ENCODE measurements at regions not wholly inside any gene's neighbourhood (a gene's known extent, or its start where the extent isn't known, plus 50 kb on each side); places are given as distances from the start of the nearest gene placed in this dataset.

DNA sequence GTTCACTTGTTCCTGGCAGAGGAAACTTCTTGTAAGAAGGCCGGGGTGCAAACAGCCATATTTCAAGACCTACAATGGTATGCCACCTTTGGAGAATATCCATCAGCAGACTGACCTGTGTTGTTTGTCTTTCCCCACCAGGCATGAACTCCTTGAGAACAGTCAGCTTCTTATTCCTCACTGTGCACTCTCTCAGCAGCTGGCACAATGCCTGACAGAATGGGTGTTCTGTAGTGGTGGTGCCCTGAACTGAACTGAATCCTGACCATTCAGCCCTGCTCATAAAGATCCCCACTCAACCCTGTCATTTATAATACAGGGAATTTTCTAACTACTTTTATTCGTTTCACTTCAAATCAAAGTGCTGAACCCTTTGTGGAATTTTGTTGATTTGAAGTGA, 206.9 kb downstream of the COX7C start:
- Mint-ChIP-seq H3K27ac (no peak overlapping the region), H3K9me3 (peaks cover 5% of the 10 kb centered on the region), H3K4me3 (no peak overlapping the region)

DNA sequence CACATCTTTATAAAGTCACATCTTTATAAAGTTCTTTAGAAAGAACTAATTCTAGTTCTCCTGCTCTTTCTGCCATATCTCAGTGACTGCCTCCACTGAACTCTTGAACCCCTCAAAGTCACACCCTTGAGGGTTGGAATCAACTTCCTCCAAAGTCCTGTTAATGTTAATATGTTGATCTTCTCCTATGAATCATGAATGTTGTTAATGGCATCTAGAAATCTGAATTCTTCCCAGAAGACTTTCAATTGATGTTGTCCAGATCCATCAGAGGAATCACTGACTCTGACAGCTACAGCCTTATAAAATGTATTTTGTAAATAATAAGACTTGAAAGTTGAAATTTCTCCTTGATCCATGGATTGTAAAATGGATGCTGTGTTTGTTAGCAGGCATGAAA, 213.4 kb downstream of the COX7C start:
- Mint-ChIP-seq H3K27me3 (peaks cover 2% of the 10 kb centered on the region), H3K4me1 (no peaks in the 10 kb centered on the region), H3K9me3 (peaks cover 5% of the 10 kb centered on the region), H3K4me3 (no peak overlapping the region), H3K36me3 (ENCODE audit: low read depth) (no peaks in the 10 kb centered on the region), H3K27ac (no peak overlapping the region)
- no peak for DNase-seq
- no peak for ATAC-seq

More for the DNA sequence above, 206.9 kb downstream of the COX7C start:
- peaks cover 2% of the 10 kb centered on the region for H3K27me3 Mint-ChIP-seq
- ATAC-seq (no peak), DNase-seq (no peak)
- H3K4me1 Mint-ChIP-seq: no peaks in the 10 kb centered on the region
- no peaks in the 10 kb centered on the region for H3K36me3 Mint-ChIP-seq (ENCODE audit: low read depth)

DNA sequence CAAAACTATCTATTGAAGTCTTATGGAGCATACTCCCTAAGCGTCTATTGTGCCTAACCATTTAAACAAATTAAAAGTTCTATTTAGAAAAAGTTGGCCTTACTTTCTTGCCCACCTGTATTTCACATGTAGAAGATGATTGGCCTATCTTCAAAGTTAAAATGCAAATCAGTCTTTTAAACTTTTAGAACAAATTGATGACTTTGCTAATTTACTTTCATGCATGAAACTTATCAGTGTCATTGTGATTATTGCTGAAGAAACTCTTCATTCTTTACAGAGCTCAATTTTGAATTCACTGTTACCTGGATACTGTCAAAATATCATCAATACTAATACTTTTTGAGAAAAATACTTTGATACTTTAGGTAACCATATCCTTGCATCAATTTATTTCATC, 216.1 kb downstream of the COX7C start:
- Mint-ChIP-seq H3K36me3 (ENCODE audit: low read depth) (no peaks in the 10 kb centered on the region), H3K27me3 (peaks cover 2% of the 10 kb centered on the region), H3K27ac (no peak overlapping the region), H3K4me1 (no peaks in the 10 kb centered on the region), H3K9me3 (no peaks in the 10 kb centered on the region), H3K4me3 (no peak overlapping the region)
- DNase-seq (no peak), ATAC-seq (no peak)

DNA sequence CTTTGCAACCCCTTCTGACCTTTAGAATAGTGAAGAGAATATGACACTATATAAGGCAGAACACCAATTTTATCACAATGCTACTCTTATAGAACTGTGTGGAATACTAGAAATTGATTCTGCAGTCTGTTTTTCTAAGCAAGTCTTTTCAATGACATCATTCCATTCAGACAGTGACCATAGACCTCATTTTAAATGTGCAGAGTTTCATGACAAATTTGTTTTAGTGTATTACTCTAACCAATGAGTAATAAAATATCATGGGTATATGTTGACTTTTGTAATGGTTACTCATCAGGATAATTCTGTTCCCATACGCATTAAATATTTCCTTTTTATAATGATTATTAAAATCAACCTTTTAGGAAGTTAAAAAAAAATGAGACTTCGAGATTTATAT, 219.9 kb downstream of the COX7C start:
- no peaks in the 10 kb centered on the region for H3K27me3 Mint-ChIP-seq
- no peaks in the 10 kb centered on the region for H3K4me1 Mint-ChIP-seq
- H3K4me3 Mint-ChIP-seq: no peak overlapping the region
- no peak overlapping the region for H3K27ac Mint-ChIP-seq
- H3K36me3 Mint-ChIP-seq (ENCODE audit: low read depth): no peaks in the 10 kb centered on the region
- H3K9me3 Mint-ChIP-seq: no peaks in the 10 kb centered on the region
- ATAC-seq: no peak
- no peak for DNase-seq

DNA sequence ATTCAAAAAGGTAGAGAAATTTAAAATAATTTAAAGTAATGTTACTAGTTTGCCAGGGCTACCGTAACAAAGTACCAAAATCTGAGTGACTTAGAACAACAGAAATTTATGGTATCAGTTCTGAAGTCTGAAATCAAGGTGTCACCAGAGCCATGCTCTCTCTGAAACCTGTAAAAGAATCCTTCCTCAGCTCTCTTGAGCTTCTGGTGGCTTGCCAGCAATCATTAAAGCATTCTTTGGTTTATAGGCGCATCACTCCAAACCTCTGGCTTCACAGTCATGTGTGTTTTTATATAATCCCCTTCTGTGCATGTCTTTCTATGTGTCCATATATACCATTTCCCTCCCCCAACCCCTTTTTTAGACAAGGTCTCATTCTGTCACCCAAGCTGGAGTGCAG, 220.3 kb downstream of the COX7C start:
- H3K36me3 Mint-ChIP-seq (ENCODE audit: low read depth): no peaks in the 10 kb centered on the region
- H3K27ac Mint-ChIP-seq: no peak overlapping the region
- H3K4me1 Mint-ChIP-seq: no peaks in the 10 kb centered on the region
- ATAC-seq (no peak), DNase-seq (no peak)
- no peak overlapping the region for H3K4me3 Mint-ChIP-seq
- H3K9me3 Mint-ChIP-seq: no peaks in the 10 kb centered on the region
- H3K27me3 Mint-ChIP-seq: no peaks in the 10 kb centered on the region

DNA sequence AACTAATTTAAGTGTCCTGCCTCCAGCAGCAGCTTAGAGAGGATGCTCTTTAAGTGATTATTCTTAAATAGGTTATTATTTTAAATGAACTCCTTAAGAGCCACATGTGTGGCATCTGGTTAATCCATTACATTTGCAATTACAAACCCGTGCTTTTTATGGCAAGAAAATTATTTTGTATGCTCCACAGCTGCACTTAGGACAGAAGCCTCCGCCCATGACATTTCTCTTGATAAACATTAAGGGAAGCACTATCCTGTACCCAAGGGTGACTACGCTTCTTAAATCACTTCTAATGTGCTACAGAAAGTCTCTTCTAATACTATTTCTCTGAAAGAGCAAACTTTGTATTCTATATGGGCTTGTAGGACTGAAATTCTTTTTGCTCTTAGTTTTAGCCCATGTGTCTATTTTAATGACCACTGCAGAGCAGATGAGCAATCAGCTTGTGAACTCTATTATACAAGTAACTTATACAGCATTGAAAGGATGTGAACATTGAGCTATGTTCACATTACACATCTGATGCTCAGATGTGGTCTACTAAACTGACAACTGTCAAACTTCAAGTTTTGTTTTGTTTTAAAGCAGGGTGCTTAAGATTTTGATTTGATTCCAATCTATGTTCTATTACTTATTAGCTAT, 223.4 kb downstream of the COX7C start:
- Mint-ChIP-seq H3K9me3 (no peaks in the 10 kb centered on the region), H3K4me1 (no peaks in the 10 kb centered on the region), H3K27me3 (peaks cover 3% of the 10 kb centered on the region), H3K4me3 (no peak overlapping the region), H3K27ac (no peak overlapping the region), H3K36me3 (ENCODE audit: low read depth) (peaks cover 1% of the 10 kb centered on the region)
- DNase-seq (no peak), ATAC-seq (no peak)

DNA sequence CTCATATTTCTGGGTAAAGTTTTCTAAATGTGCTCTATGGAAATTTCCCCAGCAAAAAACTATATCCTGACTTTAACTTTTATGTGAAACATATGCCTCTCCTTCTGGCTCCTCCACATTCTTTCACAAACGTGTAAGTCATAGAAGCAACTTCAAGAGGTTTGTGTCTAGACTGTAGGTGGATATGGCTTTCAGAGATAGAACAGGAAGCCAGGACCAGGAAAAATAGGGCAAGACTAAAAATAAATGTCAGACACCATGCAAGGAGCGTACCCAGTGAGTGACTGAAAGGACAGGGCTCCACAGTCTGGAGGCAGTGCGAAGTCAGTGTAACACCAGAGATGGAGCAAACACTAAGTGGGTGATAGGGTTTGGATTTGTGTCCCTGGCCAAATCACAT, 240.7 kb downstream of the COX7C start:
- DNase-seq (no peak), ATAC-seq (no peak)
- Mint-ChIP-seq H3K4me1 (no peaks in the 10 kb centered on the region), H3K27ac (no peak overlapping the region), H3K9me3 (no peaks in the 10 kb centered on the region), H3K36me3 (ENCODE audit: low read depth) (no peaks in the 10 kb centered on the region), H3K4me3 (no peak overlapping the region), H3K27me3 (peaks cover 4% of the 10 kb centered on the region)

DNA sequence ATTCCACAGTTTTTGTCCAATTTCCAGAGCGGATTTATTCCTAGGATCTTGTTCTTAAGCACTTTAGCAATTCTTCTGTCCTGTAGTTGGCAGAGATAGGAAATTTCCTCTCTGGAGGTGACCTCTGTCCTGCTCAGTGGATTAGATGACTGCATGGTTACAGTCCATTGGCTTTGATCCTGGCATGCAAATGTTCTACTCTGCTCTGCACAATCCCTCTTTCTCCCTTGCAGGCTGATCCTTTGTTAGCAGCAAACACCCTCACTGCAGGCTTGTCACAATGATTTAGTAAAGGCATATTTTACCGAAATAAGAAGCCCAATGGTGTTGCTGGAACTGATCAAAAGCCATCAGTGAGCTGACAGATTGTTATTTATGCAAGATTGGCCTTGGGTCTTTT, 243.8 kb downstream of the COX7C start:
- no peaks in the 10 kb centered on the region for H3K4me1 Mint-ChIP-seq
- ATAC-seq: no peak

DNA sequence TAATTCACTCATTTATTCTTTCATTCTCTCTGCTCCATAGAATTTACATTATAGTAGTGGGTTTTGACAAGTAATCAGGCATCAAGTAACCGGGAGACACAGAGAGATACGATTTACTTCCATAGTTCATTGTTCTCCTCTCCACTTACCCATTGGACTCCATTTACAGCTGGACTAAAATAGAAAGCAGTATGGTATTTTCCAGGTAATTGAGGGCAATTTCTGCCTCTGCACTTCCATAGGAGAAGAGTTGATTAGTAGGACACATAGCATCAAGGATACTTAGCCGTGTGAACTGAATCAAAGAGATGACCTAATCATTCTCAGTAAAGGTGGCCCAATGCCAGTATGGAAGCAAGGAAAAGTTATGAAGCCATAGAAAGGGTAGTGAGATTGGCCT, 244.4 kb downstream of the COX7C start:
- Mint-ChIP-seq H3K4me3 (no peak overlapping the region), H3K36me3 (ENCODE audit: low read depth) (no peaks in the 10 kb centered on the region), H3K27ac (no peak overlapping the region), H3K27me3 (peaks cover 8% of the 10 kb centered on the region), H3K9me3 (no peaks in the 10 kb centered on the region), H3K4me1 (no peaks in the 10 kb centered on the region)
- ATAC-seq (no peak), DNase-seq (no peak)

More for the DNA sequence above, 243.8 kb downstream of the COX7C start:
- H3K4me3 Mint-ChIP-seq: no peak overlapping the region
- DNase-seq: no peak
- no peaks in the 10 kb centered on the region for H3K9me3 Mint-ChIP-seq
- H3K27ac Mint-ChIP-seq: no peak overlapping the region
- no peaks in the 10 kb centered on the region for H3K36me3 Mint-ChIP-seq (ENCODE audit: low read depth)
- H3K27me3 Mint-ChIP-seq: peaks cover 4% of the 10 kb centered on the region

DNA sequence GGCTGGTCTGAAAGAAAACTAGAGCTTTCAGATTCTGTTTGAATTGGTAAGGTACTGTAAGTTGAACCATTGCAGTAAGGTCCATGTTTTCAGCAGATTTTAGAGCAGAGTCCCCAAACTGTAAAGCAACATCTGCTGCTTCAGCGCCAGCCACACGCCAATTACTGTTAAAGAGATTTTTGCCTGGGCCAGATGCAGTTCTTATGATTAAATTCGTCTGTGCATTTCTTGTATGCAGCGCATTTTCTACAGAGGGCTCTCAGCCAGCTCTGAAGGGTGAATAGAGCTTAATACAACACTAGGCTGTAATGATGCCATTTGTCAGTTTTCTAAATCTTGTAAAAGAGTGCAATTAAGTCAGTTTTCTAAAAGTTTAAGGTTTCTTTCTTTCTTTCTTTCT, 246.3 kb downstream of the COX7C start:
- no peak overlapping the region for H3K27ac Mint-ChIP-seq
- peaks cover 8% of the 10 kb centered on the region for H3K27me3 Mint-ChIP-seq
- no peaks in the 10 kb centered on the region for H3K36me3 Mint-ChIP-seq (ENCODE audit: low read depth)
- H3K9me3 Mint-ChIP-seq: no peaks in the 10 kb centered on the region
- no peaks in the 10 kb centered on the region for H3K4me1 Mint-ChIP-seq
- DNase-seq (no peak), ATAC-seq (no peak)
- no peak overlapping the region for H3K4me3 Mint-ChIP-seq

DNA sequence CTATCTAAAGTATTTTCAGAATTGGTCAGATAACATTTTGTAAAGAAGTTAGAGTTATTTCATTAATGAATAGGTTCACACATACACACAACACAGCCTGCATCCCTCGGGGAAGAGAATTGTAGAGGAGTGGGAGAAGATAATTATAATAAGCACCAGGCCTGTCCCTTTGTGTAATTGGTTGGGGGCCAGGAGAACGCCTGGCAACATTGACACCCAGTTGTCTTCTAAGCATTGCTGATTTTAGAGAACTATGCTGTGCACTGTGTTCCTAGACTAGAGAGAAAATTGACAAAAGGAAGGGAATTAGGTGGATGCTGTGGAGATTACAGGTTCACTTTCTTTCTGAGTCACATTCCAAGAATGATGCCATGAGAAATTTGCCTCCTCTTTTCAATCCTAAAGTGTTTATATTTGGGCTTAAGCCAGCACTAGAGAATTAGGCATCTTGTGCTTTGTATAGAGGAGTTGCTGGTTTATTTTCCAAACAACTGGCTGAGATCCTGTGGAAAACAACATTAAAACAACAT, 247.6 kb downstream of the COX7C start:
- Mint-ChIP-seq H3K27me3 (peaks cover 8% of the 10 kb centered on the region), H3K4me1 (no peaks in the 10 kb centered on the region), H3K9me3 (no peaks in the 10 kb centered on the region), H3K27ac (no peak overlapping the region), H3K36me3 (ENCODE audit: low read depth) (no peaks in the 10 kb centered on the region), H3K4me3 (no peak overlapping the region)
- no peak for DNase-seq
- no peak for ATAC-seq

DNA sequence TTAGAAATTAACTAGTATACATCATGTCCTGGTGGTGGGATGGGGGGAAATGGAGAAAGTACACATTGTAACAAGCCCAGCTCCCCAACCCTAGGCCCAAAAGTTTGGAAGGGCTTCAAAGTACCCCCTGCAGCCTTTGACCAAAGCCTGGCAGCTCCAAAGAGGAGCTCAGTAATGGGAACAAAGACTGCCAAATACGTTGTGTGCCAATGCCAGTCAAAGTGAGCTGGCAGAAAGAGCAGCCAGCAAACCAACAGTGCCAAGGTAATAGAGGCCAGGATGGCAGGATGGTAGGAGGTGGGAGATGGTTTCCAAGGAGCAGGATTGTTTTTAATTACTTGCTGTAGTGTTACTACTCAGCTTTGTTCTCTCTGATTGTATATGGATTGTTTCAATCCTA, 248.3 kb downstream of the COX7C start:
- Mint-ChIP-seq H3K36me3 (ENCODE audit: low read depth) (no peaks in the 10 kb centered on the region), H3K27me3 (peaks cover 8% of the 10 kb centered on the region), H3K27ac (no peak overlapping the region), H3K4me3 (no peak overlapping the region), H3K9me3 (no peaks in the 10 kb centered on the region), H3K4me1 (no peaks in the 10 kb centered on the region)
- no peak for DNase-seq
- no peak for ATAC-seq

DNA sequence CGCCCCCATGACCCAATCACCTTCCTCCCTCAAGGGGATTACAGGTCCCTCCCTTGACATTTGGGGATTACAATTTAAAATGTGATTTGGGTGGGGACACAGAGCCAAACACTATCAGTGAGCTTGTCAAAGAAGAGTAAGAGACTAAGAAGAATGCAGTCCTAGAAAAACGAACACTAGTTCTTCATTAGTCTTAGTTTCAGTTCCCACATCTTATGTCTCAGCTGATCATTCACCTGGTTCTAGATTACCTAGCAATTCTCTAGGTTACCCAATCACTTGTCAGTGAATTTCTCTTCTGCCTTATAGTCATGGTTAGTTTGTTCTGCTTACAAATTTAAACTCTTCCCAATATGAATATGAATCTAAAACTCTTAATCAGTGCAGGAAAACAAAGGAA, 251.5 kb downstream of the COX7C start:
- ATAC-seq (no peak), DNase-seq (no peak)
- no peaks in the 10 kb centered on the region for H3K9me3 Mint-ChIP-seq
- H3K27ac Mint-ChIP-seq: no peak overlapping the region
- no peaks in the 10 kb centered on the region for H3K4me1 Mint-ChIP-seq
- no peaks in the 10 kb centered on the region for H3K36me3 Mint-ChIP-seq (ENCODE audit: low read depth)
- no peak overlapping the region for H3K4me3 Mint-ChIP-seq
- peaks cover 4% of the 10 kb centered on the region for H3K27me3 Mint-ChIP-seq

DNA sequence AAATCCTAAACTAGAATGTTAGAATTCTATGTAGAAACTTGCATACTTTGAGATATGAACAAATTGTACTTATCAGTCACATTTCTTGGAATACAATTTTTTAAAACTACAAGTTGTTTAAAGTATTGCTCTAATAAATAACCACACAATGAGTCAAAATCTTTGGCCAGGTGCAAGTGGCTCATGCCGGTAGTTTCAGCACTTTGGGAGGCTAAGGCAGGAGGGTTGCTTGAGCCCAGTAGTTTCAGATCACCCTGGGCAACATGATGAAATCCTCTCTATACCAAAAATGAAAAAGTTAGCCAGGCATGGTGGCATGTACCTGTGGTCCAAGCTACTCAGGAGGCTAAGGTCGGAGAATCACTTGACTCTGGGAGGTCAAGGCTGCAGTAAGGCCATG, 257.8 kb downstream of the COX7C start:
- Mint-ChIP-seq H3K36me3 (ENCODE audit: low read depth) (no peaks in the 10 kb centered on the region), H3K4me3 (no peak overlapping the region), H3K4me1 (no peaks in the 10 kb centered on the region), H3K27me3 (peaks cover 5% of the 10 kb centered on the region), H3K9me3 (no peaks in the 10 kb centered on the region), H3K27ac (no peak overlapping the region)
- DNase-seq: no peak
- no peak for ATAC-seq

DNA sequence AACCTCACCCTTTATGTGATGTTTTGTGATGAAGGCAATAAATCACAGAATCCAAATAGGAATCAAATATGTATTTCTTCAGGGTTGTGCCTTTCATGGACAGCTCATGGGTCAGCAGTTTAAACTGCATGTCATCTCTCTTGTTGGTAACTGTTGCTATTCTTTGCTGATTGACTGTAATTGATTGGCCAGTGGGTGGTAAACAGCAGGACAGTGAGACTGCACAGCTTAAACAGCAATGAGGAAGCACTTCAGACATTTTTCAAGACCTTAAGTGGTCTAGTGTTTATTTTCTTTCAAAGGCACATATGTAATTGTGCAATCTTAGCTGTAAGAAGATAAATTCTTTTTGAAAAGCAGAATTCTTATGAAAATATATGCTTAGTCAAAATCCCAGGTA, 260.5 kb downstream of the COX7C start:
- H3K27me3 Mint-ChIP-seq: peaks cover 5% of the 10 kb centered on the region

DNA sequence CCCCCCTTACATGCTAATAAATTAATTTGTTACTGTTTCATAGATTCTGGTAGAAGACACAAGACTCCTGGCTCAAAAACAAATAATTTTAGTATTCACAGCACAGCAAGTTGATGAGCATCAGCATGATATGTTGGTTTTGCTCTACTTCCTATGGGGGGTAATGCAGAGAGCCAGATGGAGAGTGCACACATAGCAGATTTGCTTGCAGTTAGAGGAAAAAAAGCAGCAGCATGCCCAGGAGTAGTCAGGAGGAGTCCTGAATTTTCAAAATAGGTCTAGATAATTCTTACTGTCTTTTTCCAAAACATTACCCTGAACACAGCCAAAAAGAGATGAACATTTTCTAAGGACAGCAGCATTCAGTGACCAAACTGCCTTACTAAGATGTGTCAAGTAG, 261.3 kb downstream of the COX7C start:
- H3K36me3 Mint-ChIP-seq (ENCODE audit: low read depth): no peaks in the 10 kb centered on the region
- H3K27ac Mint-ChIP-seq: no peak overlapping the region

More for the DNA sequence above, 260.5 kb downstream of the COX7C start:
- Mint-ChIP-seq H3K9me3 (no peaks in the 10 kb centered on the region), H3K4me3 (no peak overlapping the region), H3K36me3 (ENCODE audit: low read depth) (no peaks in the 10 kb centered on the region), H3K27ac (no peak overlapping the region), H3K4me1 (no peaks in the 10 kb centered on the region)
- no peak for DNase-seq
- ATAC-seq: no peak

More for the DNA sequence above, 261.3 kb downstream of the COX7C start:
- DNase-seq (no peak), ATAC-seq (no peak)
- no peaks in the 10 kb centered on the region for H3K4me1 Mint-ChIP-seq
- no peak overlapping the region for H3K4me3 Mint-ChIP-seq
- H3K9me3 Mint-ChIP-seq: no peaks in the 10 kb centered on the region
- H3K27me3 Mint-ChIP-seq: peaks cover 5% of the 10 kb centered on the region
